ENCODE measurements at regions not wholly inside any gene's neighbourhood (a gene's known extent, or its start where the extent isn't known, plus 50 kb on each side); places are given as distances from the start of the nearest gene placed in this dataset.

DNA sequence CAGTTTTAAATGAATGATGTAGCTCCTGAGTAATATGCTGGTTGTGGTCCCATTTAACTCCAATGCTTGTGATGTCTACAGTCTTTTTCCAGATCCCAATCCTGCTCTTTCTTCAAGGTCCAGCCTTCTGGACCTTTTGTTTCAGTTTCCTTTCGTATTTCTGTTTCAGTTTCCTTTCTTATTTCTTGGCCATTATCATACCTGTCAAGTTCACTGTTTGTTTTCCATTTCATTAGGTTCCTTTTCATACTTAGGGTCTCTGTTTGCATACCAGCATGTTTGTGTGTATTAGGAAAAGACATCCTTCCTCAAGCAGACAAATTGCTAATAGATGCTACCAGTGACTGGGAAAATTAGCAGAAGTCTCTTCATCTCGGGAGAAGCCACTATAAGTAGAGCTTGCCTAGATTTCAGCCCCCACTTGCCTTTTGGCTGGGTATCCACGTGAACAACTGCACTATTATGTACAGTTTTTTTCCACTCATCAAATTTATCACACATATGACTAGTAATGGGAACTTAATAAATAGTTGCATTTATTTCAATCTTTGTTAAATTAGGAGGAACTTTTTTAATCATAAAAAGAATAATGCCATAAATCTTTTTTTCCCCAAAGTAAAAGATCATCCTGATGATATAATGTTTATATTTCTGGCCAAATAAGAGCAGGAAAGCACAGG lies 583.4 kb downstream of the BCKDHB start:
- TF ChIP-seq, protein P1, sequence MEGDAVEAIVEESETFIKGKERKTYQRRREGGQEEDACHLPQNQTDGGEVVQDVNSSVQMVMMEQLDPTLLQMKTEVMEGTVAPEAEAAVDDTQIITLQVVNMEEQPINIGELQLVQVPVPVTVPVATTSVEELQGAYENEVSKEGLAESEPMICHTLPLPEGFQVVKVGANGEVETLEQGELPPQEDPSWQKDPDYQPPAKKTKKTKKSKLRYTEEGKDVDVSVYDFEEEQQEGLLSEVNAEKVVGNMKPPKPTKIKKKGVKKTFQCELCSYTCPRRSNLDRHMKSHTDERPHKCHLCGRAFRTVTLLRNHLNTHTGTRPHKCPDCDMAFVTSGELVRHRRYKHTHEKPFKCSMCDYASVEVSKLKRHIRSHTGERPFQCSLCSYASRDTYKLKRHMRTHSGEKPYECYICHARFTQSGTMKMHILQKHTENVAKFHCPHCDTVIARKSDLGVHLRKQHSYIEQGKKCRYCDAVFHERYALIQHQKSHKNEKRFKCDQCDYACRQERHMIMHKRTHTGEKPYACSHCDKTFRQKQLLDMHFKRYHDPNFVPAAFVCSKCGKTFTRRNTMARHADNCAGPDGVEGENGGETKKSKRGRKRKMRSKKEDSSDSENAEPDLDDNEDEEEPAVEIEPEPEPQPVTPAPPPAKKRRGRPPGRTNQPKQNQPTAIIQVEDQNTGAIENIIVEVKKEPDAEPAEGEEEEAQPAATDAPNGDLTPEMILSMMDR (IDR thresholded peaks at IDR 0.05) = no peak
- TF ChIP-seq POLR2A (IDR thresholded peaks at IDR 0.05) (no peak), POLR2AphosphoS5 (IDR thresholded peaks at IDR 0.05) (no peak), EP300 (IDR thresholded peaks at IDR 0.05; ENCODE audit: low read depth) (no peak)

All from transverse colon (tissue), 4 donors.